SK-N-MC (cell line): ENCODE measurements at regions not wholly inside any gene's neighbourhood (a gene's known extent, or its start where the extent isn't known, plus 50 kb on each side); places are given as distances from the start of the nearest gene placed in this dataset.

ENCODE experiments used
- DNase-seq: peaks from one replicate; pipeline ENCODE4 v3.0.0-alpha.2; 2011; ENCODE audit warnings: low read depth, low spot score
- H3K27ac ChIP-seq: fragments of 200-600 bp; sonication (generic); 2 replicates; pipeline ENCODE4 v1.5.1; 2016; ENCODE audit warnings: mixed run types
- H3K36me3 ChIP-seq: fragments of 200-600 bp; sonication (generic); 2 replicates; pipeline ENCODE4 v1.6.1; 2017; ENCODE audit warnings: antibody characterized with exemption, low read length, mixed read lengths; ENCODE audit not compliant: insufficient read depth
- H3K4me3 ChIP-seq: fragments of 200-600 bp; sonication (generic); 2 replicates; pipeline ENCODE4 v1.5.1; 2016
- H3K9ac ChIP-seq: fragments of 200-600 bp; sonication (generic); 2 replicates; pipeline ENCODE4 v1.8.0; 2017; ENCODE audit warnings: mixed run types, mixed read lengths; ENCODE audit not compliant: insufficient read length
- H3K9me3 ChIP-seq: fragments of 200-600 bp; sonication (generic); 2 replicates; pipeline ENCODE4 v1.6.1; 2017; ENCODE audit warnings: low read depth, mild to moderate bottlenecking, antibody characterized with exemption, low read length, moderate library complexity, mixed read lengths
- EZH2 ChIP-seq: fragments of 200-600 bp; sonication (generic); IDR thresholded peaks from one replicate; pipeline ENCODE4 v1.6.1; 2017; ENCODE audit warnings: antibody characterized with exemption
- FOXP2 ChIP-seq: optimal IDR thresholded peaks from 2 replicates; pipeline ENCODE3; 2011; ENCODE audit warnings: mild to moderate bottlenecking, moderate library complexity; ENCODE audit not compliant: insufficient read depth; ENCODE audit errors: extremely low read length, control extremely low read depth
- POLR2AphosphoS5 ChIP-seq: IDR thresholded peaks from 2 replicates; pipeline ENCODE4 v1.6.1; 2012; ENCODE audit warnings: mild to moderate bottlenecking, low read depth, low read length, borderline replicate concordance

- H3K9ac ChIP-seq: no peak overlapping the region
- TF ChIP-seq POLR2AphosphoS5 (no peak), FOXP2 (no peak), EZH2 (no peak)
- H3K27ac ChIP-seq: no peak overlapping the region
- no peak for DNase-seq
- H3K9me3 ChIP-seq: no peaks in the 10 kb centered on the region
- no peak overlapping the region for H3K4me3 ChIP-seq
- no peaks in the 10 kb centered on the region for H3K36me3 ChIP-seq
Observed at GRCh38 chr10:128859738-128860386, 607.2 kb upstream of the MGMT start.

GRCh38 chr10:128860574-128860973 lies 606.5 kb upstream of the MGMT start:
- no peak overlapping the region for H3K4me3 ChIP-seq
- no peak overlapping the region for H3K27ac ChIP-seq
- DNase-seq: no peak
- TF ChIP-seq FOXP2 (no peak), POLR2AphosphoS5 (no peak), EZH2 (no peak)
- no peak overlapping the region for H3K9ac ChIP-seq
- H3K36me3 ChIP-seq: no peaks in the 10 kb centered on the region
- H3K9me3 ChIP-seq: no peaks in the 10 kb centered on the region

GRCh38 chr10:128861018-128861901 lies 605.8 kb upstream of the MGMT start:
- H3K9ac ChIP-seq: no peak overlapping the region
- no peak for TF ChIP-seq EZH2
- TF ChIP-seq FOXP2: no peak
- no peak for TF ChIP-seq POLR2AphosphoS5
- H3K9me3 ChIP-seq: no peaks in the 10 kb centered on the region
- no peak for DNase-seq
- H3K36me3 ChIP-seq: no peaks in the 10 kb centered on the region
- H3K4me3 ChIP-seq: no peak overlapping the region
- H3K27ac ChIP-seq: no peak overlapping the region

- Histone ChIP-seq H3K27ac (no peak overlapping the region), H3K9ac (no peak overlapping the region), H3K9me3 (no peaks in the 10 kb centered on the region), H3K36me3 (no peaks in the 10 kb centered on the region), H3K4me3 (no peak overlapping the region)
- no peak for DNase-seq
- TF ChIP-seq EZH2 (no peak), POLR2AphosphoS5 (no peak), FOXP2 (no peak)
Observed at GRCh38 chr10:128863411-128863810, 603.6 kb upstream of the MGMT start.

- Histone ChIP-seq H3K4me3 (no peak overlapping the region), H3K36me3 (no peaks in the 10 kb centered on the region), H3K27ac (no peak overlapping the region), H3K9ac (no peak overlapping the region), H3K9me3 (no peaks in the 10 kb centered on the region)
- no peak for DNase-seq
- TF ChIP-seq FOXP2: no peak
Observed at GRCh38 chr10:128863823-128864405, 603.1 kb upstream of the MGMT start.

- no peak for DNase-seq
- Histone ChIP-seq H3K27ac (no peak overlapping the region), H3K4me3 (no peak overlapping the region), H3K36me3 (no peaks in the 10 kb centered on the region), H3K9ac (no peak overlapping the region), H3K9me3 (no peaks in the 10 kb centered on the region)
- TF ChIP-seq EZH2: no peak
- TF ChIP-seq POLR2AphosphoS5: no peak
- TF ChIP-seq FOXP2: no peak
Observed at GRCh38 chr10:128864554-128865295, 602.3 kb upstream of the MGMT start.

- no peak for DNase-seq
- Histone ChIP-seq H3K27ac (no peak overlapping the region), H3K9me3 (no peaks in the 10 kb centered on the region), H3K4me3 (no peak overlapping the region), H3K9ac (no peak overlapping the region), H3K36me3 (no peaks in the 10 kb centered on the region)
- TF ChIP-seq EZH2 (no peak), FOXP2 (no peak), POLR2AphosphoS5 (no peak)
Observed at GRCh38 chr10:128865436-128866195, 601.4 kb upstream of the MGMT start.
